ENCODE measurements at regions not wholly inside any gene's neighbourhood (a gene's known extent, or its start where the extent isn't known, plus 50 kb on each side); places are given as distances from the start of the nearest gene placed in this dataset.
"Not testable (repeated sequence)": the region's sequence is repeated elsewhere in the genome, so short reads cannot be mapped to it uniquely, and the experiment has no call there.

- DNase-seq, result not testable (repeated sequence)
Measured at GRCh38 chr4:3967204-3967603, 201.0 kb downstream of the ADRA2C start.

GRCh38 chr4:3972626-3973025 is 206.4 kb downstream of the ADRA2C start:
- DNase-seq, result not testable (repeated sequence)

GRCh38 chr4:3973581-3974200 is 207.5 kb downstream of the ADRA2C start:
- DNase-seq, result not testable (repeated sequence)

GRCh38 chr4:3983518-3984125 is 217.4 kb downstream of the ADRA2C start:
- not testable (repeated sequence) for DNase-seq

GRCh38 chr4:3984796-3985195 is 218.6 kb downstream of the ADRA2C start:
- DNase-seq, result not testable (repeated sequence)

- not testable (repeated sequence) for DNase-seq
Measured at GRCh38 chr4:3986412-3986811, 220.2 kb downstream of the ADRA2C start.

- DNase-seq, result not testable (repeated sequence)
Measured at GRCh38 chr4:3997386-3997785, 229.3 kb downstream of the OTOP1 start.

GRCh38 chr4:4004036-4004435 is 222.7 kb downstream of the OTOP1 start:
- not testable (repeated sequence) for DNase-seq

- not testable (repeated sequence) for DNase-seq
Measured at GRCh38 chr4:4004702-4005101, 222.0 kb downstream of the OTOP1 start.

- DNase-seq, result not testable (repeated sequence)
Measured at GRCh38 chr4:4006356-4006755, 220.4 kb downstream of the OTOP1 start.

- DNase-seq, result not testable (repeated sequence)
Measured at GRCh38 chr4:4019071-4019470, 207.7 kb downstream of the OTOP1 start.

- not testable (repeated sequence) for DNase-seq
Measured at GRCh38 chr4:4021161-4021560, 205.6 kb downstream of the OTOP1 start.

- not testable (repeated sequence) for DNase-seq
Measured at GRCh38 chr4:4026708-4027107, 200.0 kb downstream of the OTOP1 start.

- not testable (repeated sequence) for DNase-seq
Measured at GRCh38 chr4:4028752-4029151, 198.0 kb downstream of the OTOP1 start.

- DNase-seq, result not testable (repeated sequence)
Measured at GRCh38 chr4:4030509-4030908, 196.2 kb downstream of the OTOP1 start.

GRCh38 chr4:4031446-4032135 is 195.1 kb downstream of the OTOP1 start:
- DNase-seq, result not testable (repeated sequence)

- DNase-seq, result not testable (repeated sequence)
Measured at GRCh38 chr4:4032364-4032763, 194.4 kb downstream of the OTOP1 start.

GRCh38 chr4:4032801-4033605 is 193.7 kb downstream of the OTOP1 start:
- DNase-seq, result not testable (repeated sequence)

GRCh38 chr4:4037399-4038138 is 189.2 kb downstream of the OTOP1 start:
- DNase-seq, result not testable (repeated sequence)

GRCh38 chr4:4045823-4046222 is 180.9 kb downstream of the OTOP1 start:
- DNase-seq, result not testable (repeated sequence)

GRCh38 chr4:4046686-4047085 is 180.0 kb downstream of the OTOP1 start:
- DNase-seq, result not testable (repeated sequence)

GRCh38 chr4:4047202-4047601 is 179.5 kb downstream of the OTOP1 start:
- DNase-seq, result not testable (repeated sequence)
